ENCODE measurements at regions not wholly inside any gene's neighbourhood (a gene's known extent, or its start where the extent isn't known, plus 50 kb on each side); places are given as distances from the start of the nearest gene placed in this dataset.

- Mint-ChIP-seq H3K9me3 (ENCODE audit: low read depth, unreplicated experiment) (no peaks in the 10 kb centered on the region), H3K4me1 (ENCODE audit: low read depth, unreplicated experiment) (no peaks in the 10 kb centered on the region), H3K4me3 (ENCODE audit: low read depth, unreplicated experiment) (no peak overlapping the region), H3K36me3 (ENCODE audit: insufficient read depth, unreplicated experiment) (no peaks in the 10 kb centered on the region), H3K27me3 (ENCODE audit: unreplicated experiment) (no peaks in the 10 kb centered on the region), H3K27ac (ENCODE audit: unreplicated experiment) (no peak overlapping the region)
- intact Hi-C loops (cut with micrococcal nuclease; ENCODE audit: unreplicated experiment), result no loop called here
- TF ChIP-seq CTCF (IDR thresholded peaks at IDR 0.05; ENCODE audit: unreplicated experiment), result no peak
- no TSS peak for BruUV-seq (replicated peaks)
- CTCF ChIA-PET, result no interaction called here
- no peak for DNase-seq
These were observed 54.1 kb upstream of the SHLD1 start for GRCh38 chr20:5696011-5696559.

GRCh38 chr20:5691918-5692618, 58.1 kb upstream of the SHLD1 start:
- no peak for DNase-seq
- CTCF ChIA-PET, result no interaction called here
- H3K4me1 Mint-ChIP-seq (ENCODE audit: low read depth, unreplicated experiment), result no peaks in the 10 kb centered on the region
- no peaks in the 10 kb centered on the region for H3K27me3 Mint-ChIP-seq (ENCODE audit: unreplicated experiment)
- H3K27ac Mint-ChIP-seq (ENCODE audit: unreplicated experiment), result no peak overlapping the region
- no peak overlapping the region for H3K4me3 Mint-ChIP-seq (ENCODE audit: low read depth, unreplicated experiment)
- intact Hi-C loops (cut with micrococcal nuclease; ENCODE audit: unreplicated experiment), result no loop called here
- H3K9me3 Mint-ChIP-seq (ENCODE audit: low read depth, unreplicated experiment), result no peaks in the 10 kb centered on the region
- H3K36me3 Mint-ChIP-seq (ENCODE audit: insufficient read depth, unreplicated experiment), result no peaks in the 10 kb centered on the region
- no TSS peak for BruUV-seq (replicated peaks)
- TF ChIP-seq CTCF (IDR thresholded peaks at IDR 0.05; ENCODE audit: unreplicated experiment), result no peak

- H3K4me3 Mint-ChIP-seq (ENCODE audit: low read depth, unreplicated experiment), result no peak overlapping the region
- no peak for DNase-seq
- TF ChIP-seq CTCF (IDR thresholded peaks at IDR 0.05; ENCODE audit: unreplicated experiment), result no peak
- H3K27ac Mint-ChIP-seq (ENCODE audit: unreplicated experiment), result no peak overlapping the region
- CTCF ChIA-PET, result interaction anchor here (0.7 kb wide), 1 partner anchor 122 kb away, joined by 4 read pairs; no protein-coding TSS in a partner anchor
- no peaks in the 10 kb centered on the region for H3K4me1 Mint-ChIP-seq (ENCODE audit: low read depth, unreplicated experiment)
- intact Hi-C loops (cut with micrococcal nuclease; ENCODE audit: unreplicated experiment), result no loop called here
- no peaks in the 10 kb centered on the region for H3K27me3 Mint-ChIP-seq (ENCODE audit: unreplicated experiment)
- BruUV-seq (replicated peaks), result no TSS peak
- H3K36me3 Mint-ChIP-seq (ENCODE audit: insufficient read depth, unreplicated experiment), result no peaks in the 10 kb centered on the region
- H3K9me3 Mint-ChIP-seq (ENCODE audit: low read depth, unreplicated experiment), result no peaks in the 10 kb centered on the region
These were observed 60.7 kb upstream of the SHLD1 start for GRCh38 chr20:5689463-5689862.

- Mint-ChIP-seq H3K9me3 (ENCODE audit: low read depth, unreplicated experiment) (no peaks in the 10 kb centered on the region), H3K4me3 (ENCODE audit: low read depth, unreplicated experiment) (no peak overlapping the region), H3K27ac (ENCODE audit: unreplicated experiment) (no peak overlapping the region), H3K27me3 (ENCODE audit: unreplicated experiment) (no peaks in the 10 kb centered on the region), H3K4me1 (ENCODE audit: low read depth, unreplicated experiment) (no peaks in the 10 kb centered on the region), H3K36me3 (ENCODE audit: insufficient read depth, unreplicated experiment) (no peaks in the 10 kb centered on the region)
- no peak for TF ChIP-seq CTCF (IDR thresholded peaks at IDR 0.05; ENCODE audit: unreplicated experiment)
- no TSS peak for BruUV-seq (replicated peaks)
- no peak for DNase-seq
- CTCF ChIA-PET, result no interaction called here
- intact Hi-C loops (cut with micrococcal nuclease; ENCODE audit: unreplicated experiment), result no loop called here
These were observed 61.7 kb upstream of the SHLD1 start for GRCh38 chr20:5688431-5688972.

Measured in Calu3 (cell line).